IMR-90 (cell line): ENCODE measurements at regions not wholly inside any gene's neighbourhood (a gene's known extent, or its start where the extent isn't known, plus 50 kb on each side); places are given as distances from the start of the nearest gene placed in this dataset.

ENCODE experiments used
- ATAC-seq: fragments of 200-7000 bp; cut with Tn5 transposase; 2 replicates; pipeline ENCODE4 v1.9.1; 2020; ENCODE audit warnings: low read depth, mild to moderate bottlenecking, moderate library complexity
- BruUV-seq: library from RNA; stranded (reverse); fragments of 400-500 nt; replicated peaks from 2 replicates; lab custom pipeline; 2021; lab: Mats Ljungman, UMichigan
- CTCF ChIA-PET: fragments of 300-600 bp; formaldehyde crosslinking; extraction: SDS; loops from one replicate; lab custom pipeline; 2021; ENCODE audit warnings: antibody characterized with exemption; lab: Yijun Ruan, JAX
- POLR2A ChIA-PET: fragments of 300-600 bp; sonication (Branson Sonifier 250); formaldehyde crosslinking; loops from one replicate; lab custom pipeline; 2022; ENCODE audit warnings: antibody characterized with exemption; ENCODE audit not compliant: unreplicated experiment; lab: Charles Lee
- DNase-seq: peaks from one replicate; pipeline ENCODE4 v3.0.0; 2013
- H2AFZ ChIP-seq: replicated peaks from 2 replicates; pipeline ENCODE3; 2013; ENCODE audit warnings: low read length, mild to moderate bottlenecking; ENCODE audit not compliant: poor library complexity
- H2AK5ac ChIP-seq: 2 replicates; pipeline ENCODE4 v1.6.1; 2013; ENCODE audit warnings: low read depth, low read length, inconsistent platforms
- H2AK9ac ChIP-seq: replicated peaks from 2 replicates; pipeline ENCODE3; 2013; ENCODE audit warnings: mild to moderate bottlenecking, low read depth, low read length, moderate library complexity; ENCODE audit not compliant: poor library complexity
- H2BK120ac ChIP-seq: 2 replicates; pipeline ENCODE4 v1.6.1; 2013; ENCODE audit warnings: low read depth, low read length, inconsistent platforms
- H2BK15ac ChIP-seq: 3 replicates; pipeline ENCODE4 v1.6.1; 2013; ENCODE audit warnings: low read depth, low read length, inconsistent platforms
- H2BK20ac ChIP-seq: 2 replicates; pipeline ENCODE4 v1.6.1; 2013; ENCODE audit warnings: low read depth, mild to moderate bottlenecking, inconsistent platforms, low read length, moderate library complexity
- H2BK5ac ChIP-seq: 2 replicates; pipeline ENCODE4 v1.6.1; 2013; ENCODE audit warnings: mild to moderate bottlenecking, low read depth, low read length, inconsistent platforms; ENCODE audit not compliant: poor library complexity, severe bottlenecking
- H3K14ac ChIP-seq: replicated peaks from 2 replicates; pipeline ENCODE4 v1.6.1; 2013; ENCODE audit warnings: low read depth, low read length, inconsistent platforms
- H3K18ac ChIP-seq: 2 replicates; pipeline ENCODE4 v1.6.1; 2013; ENCODE audit warnings: low read depth, low read length, control low read depth
- H3K23ac ChIP-seq: 2 replicates; pipeline ENCODE4 v1.6.1; 2013; ENCODE audit warnings: low read depth, low read length, inconsistent platforms
- H3K27ac ChIP-seq: 2 replicates; pipeline ENCODE4 v1.5.1; 2013; ENCODE audit warnings: mild to moderate bottlenecking, control low read depth, low read length; ENCODE audit not compliant: insufficient read depth
- H3K27me3 ChIP-seq: 2 replicates; pipeline ENCODE4 v1.6.1; 2013; ENCODE audit warnings: low read length; ENCODE audit not compliant: control insufficient read depth, insufficient read depth
- H3K36me3 ChIP-seq: 2 replicates; pipeline ENCODE4 v1.6.1; 2013; ENCODE audit warnings: low read length, mixed read lengths; ENCODE audit not compliant: control insufficient read depth, insufficient read depth
- H3K4ac ChIP-seq: 2 replicates; pipeline ENCODE4 v1.6.1; 2013; ENCODE audit warnings: low read depth, low read length, inconsistent platforms
- H3K4me1 ChIP-seq: 2 replicates; pipeline ENCODE4 v1.6.1; 2013; ENCODE audit warnings: low read length, mixed read lengths; ENCODE audit not compliant: control insufficient read depth, insufficient read depth
- H3K4me2 ChIP-seq: 2 replicates; pipeline ENCODE4 v1.6.1; 2013; ENCODE audit warnings: low read depth, mild to moderate bottlenecking, control low read depth, low read length, moderate library complexity
- H3K4me3 ChIP-seq: 2 replicates; pipeline ENCODE4 v1.5.1; 2013; ENCODE audit warnings: low read depth, mild to moderate bottlenecking, control low read depth, low read length, moderate library complexity; ENCODE audit not compliant: insufficient read depth
- H3K56ac ChIP-seq: 2 replicates; pipeline ENCODE4 v1.6.1; 2013; ENCODE audit warnings: low read length, inconsistent platforms; ENCODE audit not compliant: insufficient read depth; ENCODE audit errors: extremely low read depth
- H3K79me1 ChIP-seq, 2 experiments: 2 replicates each; pipeline ENCODE4 v1.6.1; 2013; ENCODE audit warnings: low read length in 2 of 2, inconsistent platforms in 1 of 2, low read depth in 1 of 2
- H3K9ac ChIP-seq: 2 replicates; pipeline ENCODE4 v1.6.1; 2013; ENCODE audit warnings: low read depth, low read length, control low read depth
- H3K9me1 ChIP-seq: 2 replicates; pipeline ENCODE4 v1.6.1; 2013; ENCODE audit warnings: low read length, inconsistent platforms; ENCODE audit not compliant: insufficient read depth
- H3K9me3 ChIP-seq: 2 replicates; pipeline ENCODE4 v1.6.1; 2013; ENCODE audit warnings: low read length; ENCODE audit not compliant: control insufficient read depth, insufficient read depth
- H4K20me1 ChIP-seq: 2 replicates; pipeline ENCODE4 v1.6.1; 2013; ENCODE audit warnings: low read length, inconsistent platforms; ENCODE audit not compliant: insufficient read depth
- H4K5ac ChIP-seq: 2 replicates; pipeline ENCODE4 v1.6.1; 2013; ENCODE audit warnings: mild to moderate bottlenecking, low read depth, low read length, control low read depth
- H4K8ac ChIP-seq, 2 experiments: 2 replicates each; pipeline ENCODE4 v1.6.1; 2013; ENCODE audit warnings: low read depth in 2 of 2, low read length in 2 of 2, control low read depth in 1 of 2, inconsistent platforms in 1 of 2
- H4K91ac ChIP-seq: 2 replicates; pipeline ENCODE4 v1.6.1; 2013; ENCODE audit warnings: low read depth, low read length, inconsistent platforms; ENCODE audit not compliant: insufficient read depth
- BHLHE40 ChIP-seq: fragments of 150-350 bp; IDR thresholded peaks from 2 replicates; pipeline ENCODE4 v1.6.1; 2016; ENCODE audit warnings: mild to moderate bottlenecking, low read depth, low read length
- FOS ChIP-seq: fragments of 150-350 bp; IDR thresholded peaks from 2 replicates; pipeline ENCODE4 v1.6.1; 2016; ENCODE audit warnings: low read depth, low read length
- MAFK ChIP-seq: IDR thresholded peaks from 2 replicates; pipeline ENCODE4 v1.6.1; 2012; ENCODE audit warnings: low read depth, low read length, improper control_type of control experiment
- MAZ ChIP-seq: IDR thresholded peaks from 2 replicates; pipeline ENCODE4 v1.6.1; 2012; ENCODE audit warnings: low read depth, mild to moderate bottlenecking, low read length, improper control_type of control experiment, moderate library complexity, borderline replicate concordance
- MXI1 ChIP-seq: IDR thresholded peaks from 2 replicates; pipeline ENCODE4 v1.6.1; 2012; ENCODE audit warnings: low read depth, mild to moderate bottlenecking, low read length, moderate library complexity, borderline replicate concordance
- NFE2L2 ChIP-seq: fragments of 150-350 bp; IDR thresholded peaks from 2 replicates; pipeline ENCODE4 v1.6.1; 2016; ENCODE audit warnings: low read depth, mild to moderate bottlenecking, low read length
- POLR2A ChIP-seq: IDR thresholded peaks from 2 replicates; pipeline ENCODE4 v1.6.1; 2012; ENCODE audit warnings: mild to moderate bottlenecking, low read depth, low read length
- RAD21 ChIP-seq: IDR thresholded peaks from 2 replicates; pipeline ENCODE4 v1.6.1; 2012; ENCODE audit warnings: low read length, improper control_type of control experiment
- RFX5 ChIP-seq: IDR thresholded peaks from 2 replicates; pipeline ENCODE4 v1.8.0; 2012; ENCODE audit warnings: low read depth, mild to moderate bottlenecking, low read length, moderate library complexity
- WGBS, 2 experiments: methylation state at CpG; one replicate each; pipeline versions ENCODE4 v1.1.5 to v1.1.7; 2013; ENCODE audit warnings: missing lambda C conversion rate in 2 of 2; ENCODE audit not compliant: insufficient read length in 1 of 2; ENCODE audit errors: extremely low coverage in 2 of 2; 5-methylcytosine and 5-hydroxymethylcytosine counted together
- dilution Hi-C: fragments of 300-500 bp; cut with HindIII; formaldehyde crosslinking; loops from one replicate; pipeline ENCODE4 v1.14.3; 2018; ENCODE audit warnings: low sequenced_read_pairs; ENCODE audit not compliant: unreplicated experiment
- in situ Hi-C: fragments of 300-500 bp; cut with MboI; formaldehyde crosslinking; loops from 3 replicates; pipeline ENCODE4 v1.14.3; 2019; ENCODE audit warnings: low sequenced_read_pairs, inconsistent platforms, mixed read lengths
- intact Hi-C: fragments of 100-400 bp; cut with micrococcal nuclease; formaldehyde crosslinking; loops from 2 replicates; pipeline ENCODE4 v1.10.0; 2022

GRCh38 chr17:77322514-77323412 is 182.0 kb downstream of the SEC14L1 start:
- Histone ChIP-seq H2BK20ac (peak overlapping the region; percentile 98), H3K4me2 (peak overlapping the region; percentile 69), H3K36me3 (no peaks in the 10 kb centered on the region), H4K8ac (peak overlapping the region; percentile 87 to 96), H2BK15ac (peak overlapping the region; percentile 89; the same call in 2 of the 3 replicates), H2AK9ac (peak overlapping the region; percentile 98), H3K9ac (peak overlapping the region; percentile 79), H4K20me1 (peaks cover 11% of the 10 kb centered on the region; the same call in 1 of the 2 replicates), H4K5ac (peak overlapping the region; percentile 91), H3K9me1 (peaks cover 34% of the 10 kb centered on the region), H3K27me3 (no peaks in the 10 kb centered on the region), H3K4me1 (peaks cover 55% of the 10 kb centered on the region), H2BK5ac (peak overlapping the region; percentile 99), H2AK5ac (peak overlapping the region; percentile 99), H3K4me3 (peak overlapping the region; percentile 20), H3K56ac (peak overlapping the region; percentile 81), H2BK120ac (peak overlapping the region; percentile 99), H3K23ac (peak overlapping the region; percentile 99), H3K79me1 (peaks cover 25 to 80% of the 10 kb centered on the region in 2 experiments), H2AFZ (peak overlapping the region; percentile 83), H4K91ac (peak overlapping the region; percentile 98), H3K4ac (peak overlapping the region; percentile 100), H3K18ac (peak overlapping the region; percentile 84), H3K14ac (peak overlapping the region; percentile 97), H3K27ac (peak overlapping the region; percentile 98), H3K9me3 (no peaks in the 10 kb centered on the region)
- intact Hi-C loops = loop anchor here (1.0 to 5.0 kb wide), 2 partner anchors 37 to 235 kb away; no protein-coding TSS in a partner anchor
- ATAC-seq = peak; percentile 78
- no TSS peak for BruUV-seq
- TF ChIP-seq BHLHE40 = peak; percentile 58; the same call in 1 of the 2 replicates
- no peak; the same call in 1 of the 2 replicates for TF ChIP-seq RAD21
- TF ChIP-seq MAFK = 0 out of 2 replicates have a peak, but pooled peaks have one; percentile 5
- TF ChIP-seq FOS = peak; percentile 100
- TF ChIP-seq POLR2A = peak; percentile 91
- no peak; the same call in 1 of the 2 replicates for TF ChIP-seq NFE2L2
- TF ChIP-seq RFX5 = no peak
- peak; percentile 99 for TF ChIP-seq MAZ
- TF ChIP-seq MXI1 = 0 out of 2 replicates have a peak, but pooled peaks have one; percentile 9
- dilution Hi-C loops = no loop called here
- in situ Hi-C loops = loop anchor here (5.0 kb wide), 1 partner anchor 105 kb away; no protein-coding TSS in a partner anchor
- CTCF ChIA-PET = interaction anchor here (0.6 to 0.9 kb wide), 2 partner anchors 67 to 107 kb away, joined by 3 to 6 read pairs; no protein-coding TSS in a partner anchor
- POLR2A ChIA-PET = interaction anchor here (1.3 kb wide), 1 partner anchor 129 kb away, joined by 5 read pairs; no protein-coding TSS in a partner anchor
- peak; percentile 99 for DNase-seq
- 55% methylated on average over 14 of the region's 32 CpGs; no CpG with 5 or more reads in 1 of the 2 experiments for WGBS, 2 experiments
